Activated CD4-positive, alpha-beta T cell treated with anti-CD3 and anti-CD28 coated beads for 24 hours (primary cell): ENCODE measurements at regions not wholly inside any gene's neighbourhood (a gene's known extent, or its start where the extent isn't known, plus 50 kb on each side); places are given as distances from the start of the nearest gene placed in this dataset.

Experiments
- DNase-seq, 2 donors: peaks; one replicate each; pipeline ENCODE4 v3.0.0-alpha.2; 2020; ENCODE audit warnings: low read depth in 2 of 2

DNA sequence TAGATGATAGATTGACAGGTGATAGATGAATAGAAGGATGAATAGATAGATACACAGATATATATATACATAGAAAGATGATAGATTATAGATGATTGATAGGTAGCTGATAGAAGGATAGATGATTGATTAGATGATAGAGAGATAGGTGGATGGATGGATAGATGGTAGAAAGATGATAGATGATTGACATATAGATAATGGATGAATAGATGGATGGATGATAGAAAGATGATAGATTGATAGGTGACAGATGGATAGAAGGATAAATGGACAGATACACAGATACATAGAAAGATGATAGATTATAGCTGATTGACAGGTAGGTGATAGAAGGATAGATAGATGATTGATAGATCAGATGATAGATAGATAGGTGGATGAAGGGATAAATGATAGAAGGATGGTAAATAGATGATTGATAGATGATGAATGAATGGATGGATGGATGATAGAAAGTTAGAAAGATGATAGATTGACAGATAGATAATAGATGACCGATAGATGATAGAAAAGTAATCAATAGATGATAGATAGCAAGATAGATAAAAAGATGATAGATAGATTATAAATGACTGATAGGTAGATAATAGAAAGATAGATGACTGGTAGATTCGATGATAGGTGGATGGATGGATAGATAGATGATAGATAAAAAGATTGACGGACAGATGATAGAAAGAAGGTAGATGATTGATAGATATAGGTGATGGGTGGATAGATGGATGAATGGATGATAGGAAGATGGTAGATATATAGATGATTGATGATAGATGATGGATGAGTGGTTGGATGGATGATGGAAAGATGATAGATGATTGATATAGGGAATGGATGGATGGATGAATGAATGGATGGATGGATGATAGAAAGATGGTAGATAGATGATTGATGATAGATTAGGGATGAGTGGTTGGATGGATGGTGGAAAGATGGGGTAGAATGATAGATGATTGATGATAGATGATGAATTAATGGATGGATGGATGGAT is 80.4 kb downstream of the MICALL2 start:
- DNase-seq = no peak

DNA sequence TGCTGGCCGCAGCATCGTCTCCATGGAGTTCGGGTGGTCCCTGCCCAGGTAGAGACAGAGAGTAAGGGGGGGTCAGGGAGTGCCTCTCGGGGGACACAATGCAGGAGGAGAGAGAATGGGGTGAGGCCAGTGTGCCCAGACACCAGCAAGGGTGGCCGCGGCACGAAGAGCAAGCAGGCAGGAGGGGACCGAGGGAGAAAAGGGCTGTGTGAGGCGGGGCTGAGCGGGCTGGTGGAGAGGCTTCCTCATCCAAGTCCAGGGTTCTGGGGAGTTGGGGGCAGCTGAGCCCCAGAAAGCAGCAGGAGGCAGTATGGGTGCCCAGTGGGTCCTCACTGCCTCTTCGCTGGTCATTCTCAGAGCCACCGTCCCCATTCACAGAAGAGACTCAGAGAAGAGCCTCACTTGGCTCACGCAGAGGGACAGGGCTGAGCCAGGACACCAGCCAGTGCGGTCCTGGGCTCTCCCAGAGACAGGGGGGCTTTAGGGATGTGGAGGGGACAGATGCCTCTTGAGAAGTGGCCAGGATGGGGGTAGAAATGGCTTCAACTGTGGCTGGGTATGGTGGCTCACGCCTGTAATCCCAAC is 78.9 kb downstream of the MICALL2 start:
- no peak for DNase-seq

DNA sequence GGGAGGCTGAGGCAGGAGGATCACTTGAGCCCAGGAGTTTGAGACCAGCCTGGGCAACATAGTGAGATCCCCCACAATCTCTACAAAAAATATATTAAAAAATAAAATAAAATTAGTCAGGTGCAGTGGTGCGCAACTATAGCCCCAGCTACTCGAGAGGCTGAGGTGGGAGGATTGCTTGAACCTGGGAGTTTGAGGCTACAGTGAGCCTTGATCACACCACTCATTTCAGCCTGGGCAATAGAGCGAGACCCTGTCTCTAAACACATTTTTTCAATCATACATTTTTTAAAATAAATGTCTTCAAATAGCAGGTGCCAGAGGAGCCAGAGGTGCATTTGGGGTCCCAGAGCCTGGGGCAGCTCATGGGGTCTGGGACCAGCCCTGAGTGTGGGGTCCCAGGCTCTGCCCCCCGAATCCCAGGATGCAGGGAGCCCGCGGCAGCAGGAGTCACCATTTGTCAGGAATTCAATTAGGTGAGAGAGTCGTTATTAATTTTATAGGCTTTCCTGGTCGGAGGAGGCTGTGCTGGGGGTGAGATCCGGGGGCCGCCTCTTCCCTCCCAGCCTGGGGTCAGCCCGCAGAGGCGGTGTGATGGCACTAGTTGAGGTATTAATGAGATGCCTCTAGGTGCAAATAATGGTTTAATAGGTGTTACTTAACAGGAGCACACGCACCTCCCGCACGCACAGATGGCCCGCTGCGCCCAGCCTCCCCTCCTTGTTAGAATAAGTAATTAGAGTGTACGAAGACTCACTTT is 78.3 kb downstream of the MICALL2 start:
- DNase-seq = no peak

DNA sequence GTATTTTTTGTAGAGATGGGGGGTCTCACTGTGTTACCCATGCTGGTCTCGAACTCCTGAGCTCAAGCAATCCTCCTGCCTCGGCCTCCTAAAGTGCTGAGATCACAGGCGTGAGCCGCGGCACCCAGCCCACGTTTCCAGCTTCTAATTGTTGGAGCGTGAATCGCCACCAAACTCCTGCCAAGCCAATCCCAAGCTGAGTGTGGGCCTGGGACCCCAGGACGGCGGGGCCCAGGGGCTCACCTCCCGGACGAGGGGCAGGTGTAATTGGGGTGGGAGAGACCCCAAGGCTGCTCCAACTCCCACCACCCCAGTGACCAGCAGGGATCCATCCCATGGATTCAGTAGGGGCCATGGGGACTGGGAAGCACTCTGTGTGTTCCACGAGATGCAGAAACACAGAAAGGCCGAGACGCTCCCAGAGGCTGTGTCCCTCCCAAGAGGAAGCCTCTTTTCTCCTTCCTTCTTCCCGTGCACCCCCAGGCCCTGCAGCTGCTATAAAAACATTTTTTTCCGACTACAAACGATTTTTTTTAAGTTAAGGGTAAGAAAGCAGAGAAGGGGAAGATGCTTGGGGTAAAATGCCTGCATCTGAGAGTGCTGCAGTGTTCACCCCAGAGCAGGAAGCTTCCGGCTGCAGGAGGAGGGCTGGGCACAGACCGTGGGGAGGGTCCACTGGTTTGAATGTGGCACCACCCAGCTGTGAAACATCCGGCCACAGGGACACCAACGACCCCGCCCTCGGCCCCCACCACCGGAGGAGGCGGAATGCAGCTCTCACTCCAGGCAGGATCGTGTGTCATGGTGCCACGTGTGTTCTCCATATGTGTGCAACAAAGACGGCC is 76.5 kb downstream of the MICALL2 start:
- DNase-seq = no peak

DNA sequence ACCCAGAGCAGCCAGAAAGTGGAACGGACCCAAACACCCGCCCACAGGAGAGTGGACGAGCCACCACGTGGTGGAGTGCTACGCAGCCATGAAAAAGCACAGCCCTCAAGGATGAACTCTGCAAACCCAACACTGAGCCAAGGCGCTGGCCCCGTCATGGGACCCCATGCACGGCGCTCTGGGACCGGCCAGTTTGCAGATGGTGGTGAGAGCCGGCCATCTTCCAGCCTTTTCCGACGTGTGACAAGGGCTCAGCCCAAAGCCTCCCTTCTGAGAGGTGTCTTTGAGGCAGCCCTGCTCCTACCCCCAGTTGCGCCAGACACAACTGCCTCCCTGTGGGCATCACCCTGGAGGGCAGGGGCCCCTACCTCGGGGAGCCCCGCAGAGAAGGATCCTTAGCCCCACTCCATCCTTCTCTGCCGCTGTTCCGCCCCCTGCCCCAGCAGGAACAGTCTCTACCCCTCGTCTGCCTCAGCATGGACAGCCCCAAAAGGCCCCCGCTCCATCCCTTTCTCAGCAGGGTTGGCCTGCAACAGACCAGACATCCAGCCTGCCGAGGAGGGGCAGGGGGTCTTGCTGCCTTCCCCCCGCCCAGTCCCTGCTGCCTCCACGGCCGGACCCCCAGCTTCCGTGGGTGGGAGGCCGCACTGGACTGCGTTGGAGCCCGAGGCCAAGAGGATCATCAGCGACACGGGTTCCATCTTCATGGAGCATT is 75.7 kb downstream of the MICALL2 start:
- no peak for DNase-seq

DNA sequence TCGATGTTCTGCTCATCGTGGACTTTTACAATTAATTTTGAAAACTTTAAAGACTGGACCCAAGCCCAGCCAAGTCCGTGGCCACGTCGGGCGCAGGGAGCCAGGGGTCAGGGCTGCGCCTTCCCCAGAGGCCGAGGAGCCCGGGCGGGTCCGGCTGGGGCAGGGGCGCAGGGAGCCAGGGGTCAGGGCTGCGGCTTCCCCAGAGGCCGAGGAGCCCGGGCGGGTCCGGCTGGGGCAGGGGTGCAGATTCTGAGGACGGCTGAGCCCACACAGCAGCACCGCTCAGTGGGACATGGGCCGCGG is 75.2 kb downstream of the MICALL2 start:
- DNase-seq = no peak
